HG02798 (cell line): ENCODE measurements at regions not wholly inside any gene's neighbourhood (a gene's known extent, or its start where the extent isn't known, plus 50 kb on each side); places are given as distances from the start of the nearest gene placed in this dataset.
"Not testable (repeated sequence)": the region's sequence is repeated elsewhere in the genome, so short reads cannot be mapped to it uniquely, and the experiment has no call there.

Experiments used
- ATAC-seq: cut with Tn5 transposase; IDR thresholded peaks from one replicate; pipeline ENCODE4 v1.9.1; 2021; ENCODE audit warnings: mild to moderate bottlenecking; ENCODE audit not compliant: unreplicated experiment, poor library complexity

DNA sequence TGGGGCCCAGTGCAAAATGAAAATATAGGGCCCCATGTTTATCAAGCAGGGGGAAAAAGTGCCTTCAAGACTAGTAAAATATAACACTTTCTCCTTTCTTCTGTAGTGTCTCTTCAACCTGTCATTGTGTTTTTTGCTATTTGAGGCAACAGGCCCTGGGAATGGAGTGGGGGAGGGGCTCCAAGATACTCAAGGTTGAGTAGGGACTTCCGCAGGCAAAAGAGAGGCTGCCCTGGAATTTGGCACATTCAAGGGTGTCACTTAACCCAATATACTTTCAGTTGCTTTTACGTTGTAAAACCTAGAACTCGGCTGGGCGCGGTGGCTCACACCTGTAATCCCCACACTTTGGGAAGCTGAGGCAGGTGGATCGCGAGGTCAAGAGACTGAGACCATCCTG lies 154.9 kb downstream of the ALDH8A1 start:
- ATAC-seq, result no peak

DNA sequence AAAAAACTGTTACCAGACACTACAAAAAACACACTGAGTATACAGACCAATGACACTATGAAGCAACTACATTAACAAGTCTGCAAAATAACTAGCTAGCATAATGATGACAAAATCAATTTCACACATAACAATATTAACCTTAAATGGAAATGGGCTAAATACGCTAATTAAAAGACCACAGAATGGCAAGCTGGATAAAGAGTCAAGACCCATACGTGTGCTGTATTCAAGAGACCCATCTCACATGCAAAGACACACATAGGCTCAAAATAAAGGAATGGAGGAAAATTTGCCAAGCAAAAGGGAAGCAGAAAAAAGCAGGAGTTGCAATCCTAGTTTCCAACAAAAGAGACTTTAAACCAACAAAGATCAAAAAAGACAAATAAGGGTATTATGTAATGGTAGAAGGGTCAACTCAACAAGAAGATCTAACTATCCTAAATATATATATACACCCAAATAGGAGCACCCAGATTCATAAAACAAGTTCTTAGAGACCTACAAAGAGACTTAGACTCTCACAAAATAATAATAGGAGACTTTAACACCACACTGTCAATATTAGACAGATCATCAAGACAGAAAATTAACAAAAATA lies 158.6 kb downstream of the ALDH8A1 start:
- not testable (repeated sequence) for ATAC-seq

DNA sequence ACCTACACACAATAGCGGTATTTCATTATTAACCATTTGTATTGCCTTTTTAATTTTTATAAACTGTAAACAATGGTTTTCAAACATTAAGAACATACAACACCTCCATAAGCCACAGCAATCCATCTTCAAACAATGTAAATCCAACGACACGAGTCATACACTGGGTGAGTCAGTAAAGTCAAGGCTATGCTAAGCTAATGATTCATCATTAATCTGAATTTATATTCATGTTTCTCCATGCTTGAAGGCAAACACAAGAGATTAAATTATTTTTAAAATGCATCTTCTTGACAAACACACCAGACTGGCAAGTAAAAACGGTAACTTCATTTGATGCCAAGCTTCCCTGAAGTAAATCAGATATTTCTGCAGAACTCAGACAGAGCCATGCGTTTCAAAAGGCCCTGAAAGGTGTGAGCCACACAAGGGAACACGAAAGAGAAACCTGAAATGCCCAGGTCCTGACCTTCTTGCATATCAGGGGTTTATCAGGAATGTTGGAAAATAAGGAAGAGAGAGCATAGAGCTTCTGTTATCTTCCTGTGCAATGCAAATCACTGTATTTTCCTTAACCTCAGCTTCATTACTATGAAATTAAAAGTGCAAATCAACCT lies 162.5 kb downstream of the ALDH8A1 start:
- no peak for ATAC-seq

DNA sequence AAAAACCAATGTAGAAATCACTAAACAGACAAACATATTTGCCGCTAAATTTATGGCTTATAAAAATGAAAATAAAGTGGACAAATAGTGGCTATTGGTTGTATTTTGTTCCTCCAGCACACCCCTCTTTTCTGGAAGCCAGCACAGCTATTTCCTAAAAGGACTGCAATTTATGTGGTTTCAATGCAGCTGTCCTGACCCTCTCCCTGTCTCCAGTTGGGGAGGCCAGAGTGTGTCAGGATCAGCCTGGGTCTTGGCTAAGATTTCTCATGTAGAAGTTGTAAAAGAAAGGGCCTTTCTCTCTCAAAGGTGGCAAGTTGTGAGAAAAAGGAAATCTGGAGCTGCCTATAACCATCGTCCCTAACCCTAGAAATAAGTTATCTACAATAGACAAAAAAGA lies 165.6 kb downstream of the ALDH8A1 start:
- ATAC-seq, result no peak

DNA sequence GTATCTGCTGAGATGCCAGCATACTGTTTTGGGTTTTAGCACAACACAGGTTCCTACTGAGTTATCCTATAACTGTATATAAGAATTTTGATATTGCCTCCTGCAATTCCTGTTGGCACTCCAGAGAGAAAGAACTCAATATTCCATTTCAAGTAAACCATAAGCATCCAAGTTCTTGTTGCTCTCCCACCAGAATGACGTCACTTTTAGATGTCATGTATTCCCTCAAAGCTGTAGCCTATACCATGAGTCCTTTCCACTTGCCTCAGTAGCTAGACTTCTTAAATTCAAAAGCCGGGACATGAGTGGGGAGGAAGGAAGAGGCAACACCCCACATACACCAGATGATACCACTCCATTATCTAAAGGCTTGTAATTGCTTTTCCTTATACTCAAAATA lies 171.5 kb downstream of the ALDH8A1 start:
- ATAC-seq, result no peak

DNA sequence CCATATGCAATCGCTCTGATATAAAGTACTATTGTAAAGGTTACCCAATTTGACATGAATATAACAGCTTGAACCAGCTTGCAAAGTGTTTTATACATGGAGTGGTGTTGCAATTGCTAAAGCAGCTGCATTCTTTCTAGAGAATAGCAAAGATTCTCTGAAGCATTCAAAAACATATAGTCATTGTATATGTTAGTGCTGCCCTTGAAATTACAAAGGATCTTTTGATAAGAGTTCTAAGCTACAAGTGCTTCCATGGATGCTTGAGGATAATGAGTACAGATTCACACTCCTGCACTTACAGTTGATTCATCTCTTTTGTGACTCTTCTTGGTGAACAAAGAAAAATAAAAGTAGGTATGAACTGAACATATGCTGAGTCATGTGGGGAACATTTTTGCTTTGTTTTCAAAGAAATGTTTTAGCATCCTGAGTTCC lies 175.7 kb downstream of the ALDH8A1 start:
- no peak for ATAC-seq

DNA sequence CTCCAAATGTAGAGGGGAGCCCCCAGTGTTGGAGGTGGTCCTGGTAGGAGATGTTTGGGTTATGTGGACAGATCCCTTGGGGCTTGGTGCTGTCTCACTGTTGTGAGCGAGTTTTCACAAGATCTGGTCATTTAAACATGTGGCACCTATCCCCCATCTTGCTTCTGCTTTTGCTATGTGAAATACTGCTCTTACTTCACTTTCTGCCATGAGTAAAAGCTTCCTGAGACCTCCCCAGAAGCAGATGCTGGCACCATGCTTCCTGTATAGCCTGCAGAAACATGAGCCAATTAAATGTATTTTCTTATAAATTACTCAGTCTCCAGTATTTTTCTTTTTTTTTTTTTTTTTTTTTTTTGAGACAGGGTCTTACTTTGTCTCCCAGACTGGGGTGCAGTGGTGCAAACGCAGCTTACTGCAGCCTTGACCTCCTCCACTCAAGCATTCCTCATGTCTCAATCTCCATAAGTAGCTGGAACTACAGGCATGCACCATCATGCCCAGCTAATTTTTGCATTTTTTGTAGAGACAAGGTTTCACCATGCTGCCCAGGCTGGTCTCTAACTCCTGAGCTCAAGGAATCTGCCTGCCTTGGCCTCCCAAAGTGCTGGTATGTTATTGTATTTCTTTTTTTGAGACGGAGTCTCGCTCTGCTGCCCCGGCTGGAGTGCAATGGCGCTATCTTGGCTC lies 177.1 kb downstream of the ALDH8A1 start:
- ATAC-seq, result no peak

DNA sequence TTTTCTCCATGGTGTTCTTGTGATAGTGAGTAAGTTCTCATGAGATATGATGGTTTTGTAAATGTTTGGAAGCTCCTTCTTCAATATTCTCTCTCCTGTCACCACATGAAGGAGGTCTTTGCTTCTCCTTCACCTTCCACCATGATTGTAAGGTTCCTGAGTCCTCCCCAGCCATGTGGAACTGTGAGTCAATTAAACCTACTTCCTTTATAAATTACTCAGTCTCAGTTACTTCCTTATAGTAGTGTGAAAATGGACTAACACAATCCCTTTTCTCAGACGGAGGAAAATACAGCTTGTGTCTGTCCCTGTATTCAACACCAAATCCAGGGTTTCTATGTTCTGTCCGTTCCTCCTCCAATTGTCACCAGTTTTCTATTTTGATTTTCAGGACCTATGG lies 181.0 kb downstream of the ALDH8A1 start:
- ATAC-seq, result no peak

DNA sequence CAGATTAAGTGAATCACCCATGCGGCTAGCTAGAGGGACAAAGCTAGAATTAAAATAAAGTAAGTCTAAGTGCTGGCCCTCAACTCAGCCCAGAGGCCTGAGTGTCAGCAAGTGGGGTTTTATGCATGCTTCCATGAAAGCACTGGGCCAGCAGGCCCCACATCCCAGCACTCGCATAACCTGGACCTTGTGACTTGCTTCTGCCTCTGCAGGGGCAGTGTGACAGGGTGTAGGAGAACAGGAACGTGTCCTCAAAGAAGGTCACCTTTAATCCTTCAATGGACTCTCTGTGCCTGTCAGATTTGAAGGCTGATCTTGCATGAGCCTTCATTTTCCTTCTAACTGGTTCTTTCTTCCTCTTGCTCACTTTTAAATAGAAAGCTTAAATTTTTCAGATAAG lies 183.4 kb downstream of the ALDH8A1 start:
- ATAC-seq, result no peak

DNA sequence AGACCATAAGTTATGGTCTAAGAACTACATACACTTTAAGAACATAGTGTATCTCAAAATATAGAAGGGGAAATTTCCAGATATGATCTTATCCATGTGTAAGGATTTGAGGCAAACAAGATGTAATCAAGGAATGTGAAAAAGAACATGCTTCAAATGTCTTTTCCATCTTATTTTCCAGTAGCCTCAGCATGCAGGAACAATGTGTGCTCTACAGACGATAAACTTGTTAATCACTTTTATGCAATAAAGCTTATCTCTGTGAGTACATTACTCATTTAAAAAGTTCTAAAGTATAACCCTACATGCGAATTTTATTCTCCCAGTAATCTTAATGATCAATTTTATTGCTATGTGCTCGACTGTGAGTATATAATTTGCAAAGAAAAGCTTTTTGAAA lies 185.2 kb downstream of the ALDH8A1 start:
- ATAC-seq, result no peak

DNA sequence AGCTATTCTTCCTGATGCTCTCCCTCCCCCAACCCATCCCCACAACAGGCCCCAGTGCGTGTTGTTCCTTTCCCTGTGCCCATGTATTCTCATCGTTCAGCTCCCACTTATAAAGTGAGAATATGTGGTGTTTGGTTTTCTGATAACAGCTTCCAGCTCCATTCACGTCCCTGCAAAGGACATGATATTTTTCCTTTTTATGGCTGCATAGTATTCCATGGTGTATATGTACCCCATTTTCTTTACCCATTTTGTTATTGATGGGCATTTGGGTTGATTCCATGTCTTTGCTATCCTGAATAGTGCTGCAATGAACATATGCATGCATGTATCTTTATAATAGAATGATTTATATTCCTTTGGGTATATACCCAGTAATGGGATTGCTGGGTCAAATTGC lies 186.3 kb downstream of the ALDH8A1 start:
- not testable (repeated sequence) for ATAC-seq

DNA sequence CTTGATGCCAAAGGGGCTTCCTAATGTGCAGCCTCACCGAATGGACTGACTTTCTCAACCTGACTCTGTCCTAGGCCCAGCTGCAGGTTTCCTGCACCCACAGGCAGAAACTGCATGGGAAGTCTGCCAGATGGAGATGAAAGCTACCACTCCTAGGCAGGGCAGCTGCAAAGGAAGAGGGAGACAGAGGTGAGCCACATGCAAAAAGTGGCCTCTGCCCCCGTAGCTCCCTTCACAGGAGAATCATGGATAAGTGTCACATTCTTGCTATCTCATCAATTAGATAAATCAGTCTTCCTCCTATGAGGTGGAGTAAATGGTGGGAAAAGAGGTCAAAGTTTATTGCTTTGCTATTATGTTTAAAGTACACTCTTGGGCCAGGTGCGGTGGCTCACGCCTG lies 191.3 kb downstream of the ALDH8A1 start:
- ATAC-seq, result no peak

DNA sequence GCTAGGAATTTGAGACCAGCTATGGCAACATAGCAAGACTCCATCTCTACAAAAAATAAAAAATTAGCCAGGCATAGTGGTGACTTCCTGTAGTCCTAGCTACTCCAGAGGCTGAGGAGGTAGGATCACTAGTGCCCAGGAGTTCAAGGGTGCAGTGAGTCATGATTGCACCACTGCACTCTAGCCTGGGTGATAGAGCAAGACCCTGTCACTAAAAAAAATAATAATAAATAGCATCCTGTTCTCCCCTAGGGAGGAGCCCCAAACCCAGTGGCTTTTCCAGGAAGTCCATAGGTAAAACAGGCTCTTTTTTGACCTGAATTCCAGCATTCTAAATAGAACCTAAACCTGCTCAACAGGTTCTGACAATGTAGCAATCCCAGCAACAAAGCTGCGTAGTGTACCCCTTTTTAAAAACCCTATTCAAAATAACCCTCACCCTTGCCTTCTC lies 192.0 kb downstream of the ALDH8A1 start:
- no peak for ATAC-seq

DNA sequence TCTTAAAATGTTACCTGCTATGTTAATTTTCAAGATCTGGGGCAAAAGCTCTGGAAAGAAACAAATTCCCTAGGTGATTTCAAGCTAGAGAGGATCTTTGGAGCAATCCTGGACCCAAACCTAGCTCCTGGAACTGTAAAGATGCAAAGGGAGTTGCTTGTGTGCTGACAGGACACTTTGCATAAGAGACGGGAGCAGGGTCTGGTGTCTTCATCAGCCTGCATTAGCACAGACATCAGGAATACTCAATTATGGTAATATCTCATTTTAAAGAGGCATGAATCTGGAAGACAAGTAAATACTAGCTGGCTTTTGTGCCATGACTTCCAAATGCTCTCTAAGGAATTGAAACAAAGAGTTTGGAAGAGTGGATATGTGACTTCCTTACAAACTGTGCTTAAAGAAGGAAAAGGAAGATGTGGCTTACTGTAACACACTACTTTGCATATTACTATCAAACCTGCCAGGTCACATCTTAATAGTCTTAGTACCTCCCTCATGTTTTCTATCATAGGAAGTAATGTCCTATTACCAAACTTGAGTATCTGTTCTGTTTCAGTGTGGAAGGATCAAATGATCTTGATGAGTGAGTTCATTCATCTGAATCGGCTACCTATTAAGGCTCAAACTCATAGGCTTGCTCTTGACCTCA lies 193.4 kb downstream of the ALDH8A1 start:
- ATAC-seq, result no peak

DNA sequence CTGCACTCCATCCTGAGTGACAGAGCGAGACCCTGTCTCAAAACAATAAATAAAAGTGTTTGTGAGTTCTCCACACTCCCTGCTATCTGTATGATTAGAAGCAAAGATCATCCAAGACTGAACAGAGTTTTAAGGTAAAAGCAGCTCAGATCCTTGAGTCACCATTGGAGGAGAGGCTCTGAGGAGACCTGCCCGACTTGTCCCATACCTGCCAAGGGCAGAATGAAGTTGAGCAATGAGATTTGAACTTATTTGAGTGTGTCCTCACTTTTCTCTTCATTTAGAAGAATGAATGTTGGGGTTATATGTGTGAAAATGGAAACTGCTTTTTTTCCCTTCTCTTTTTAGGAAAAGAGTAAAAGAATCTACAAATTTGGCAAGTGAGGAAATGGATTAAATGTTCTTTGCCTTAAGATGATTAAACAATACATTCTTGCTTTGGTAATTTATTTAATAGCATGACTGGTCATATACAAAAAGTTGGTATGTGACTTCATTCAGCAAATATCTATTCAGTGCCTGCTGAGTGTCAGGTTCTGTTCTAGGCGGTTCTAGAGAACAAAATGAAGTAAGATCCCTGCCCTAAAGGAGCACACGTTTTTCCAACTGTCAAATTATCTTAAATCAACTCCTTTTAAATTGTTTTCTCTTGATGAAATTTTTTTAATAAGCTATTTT lies 195.7 kb downstream of the ALDH8A1 start:
- ATAC-seq, result no peak

DNA sequence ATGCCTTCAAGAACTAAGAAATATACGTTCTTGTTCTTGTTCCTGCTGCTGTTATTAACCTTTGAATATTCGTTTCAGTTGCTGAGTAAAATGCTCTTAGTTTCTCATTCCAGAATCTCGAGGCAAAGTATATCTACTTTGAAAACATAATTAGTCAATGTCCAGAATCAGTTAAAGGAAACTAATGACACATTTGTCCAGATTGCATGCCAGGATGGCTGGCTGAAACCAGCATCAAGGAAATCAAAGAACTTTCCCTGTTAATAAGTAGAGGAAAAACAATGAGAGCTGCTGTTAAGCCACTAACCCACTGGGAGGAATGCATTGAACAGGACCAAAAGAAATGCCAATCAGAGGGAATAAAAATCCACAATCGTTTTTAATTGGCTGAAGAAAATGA lies 196.9 kb downstream of the ALDH8A1 start:
- no peak for ATAC-seq

DNA sequence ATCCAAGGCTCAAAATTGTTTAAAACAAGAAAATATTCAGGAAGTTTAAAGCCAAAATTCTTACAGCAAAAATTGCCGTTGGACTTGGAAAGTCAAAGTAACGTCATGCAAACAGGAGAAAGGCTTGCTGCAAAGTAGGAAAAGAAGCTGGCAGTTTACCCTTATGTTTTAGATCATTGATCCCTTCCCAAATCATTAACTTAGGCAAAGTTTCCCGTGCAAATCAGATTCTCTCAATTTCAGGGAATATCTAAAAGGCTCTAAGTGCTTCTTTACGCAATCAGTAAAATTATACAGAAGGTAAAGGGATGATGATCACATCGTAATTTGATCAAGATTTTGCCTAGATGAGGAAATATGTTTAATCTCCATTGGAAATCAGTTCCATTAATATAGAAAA lies 197.5 kb downstream of the ALDH8A1 start:
- no peak for ATAC-seq

DNA sequence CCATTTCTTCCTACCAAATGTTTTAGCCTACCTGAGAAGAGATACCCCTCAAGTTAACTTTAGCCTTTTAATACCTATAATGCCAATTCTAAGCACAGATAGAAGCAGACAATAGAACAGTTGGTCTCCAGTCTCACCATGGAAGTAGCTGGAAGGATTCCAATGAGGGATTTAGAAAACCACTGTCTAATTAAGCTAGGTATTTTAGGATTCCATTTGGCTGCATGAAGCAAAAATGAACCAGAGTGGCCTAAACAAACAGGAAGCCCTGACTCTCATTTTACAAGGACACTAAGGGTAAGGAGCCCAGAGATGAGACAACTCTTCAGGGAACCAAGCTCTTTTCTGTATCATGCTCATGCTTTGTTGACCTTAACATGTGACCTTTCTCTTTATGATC lies 199.2 kb downstream of the ALDH8A1 start:
- no peak for ATAC-seq

DNA sequence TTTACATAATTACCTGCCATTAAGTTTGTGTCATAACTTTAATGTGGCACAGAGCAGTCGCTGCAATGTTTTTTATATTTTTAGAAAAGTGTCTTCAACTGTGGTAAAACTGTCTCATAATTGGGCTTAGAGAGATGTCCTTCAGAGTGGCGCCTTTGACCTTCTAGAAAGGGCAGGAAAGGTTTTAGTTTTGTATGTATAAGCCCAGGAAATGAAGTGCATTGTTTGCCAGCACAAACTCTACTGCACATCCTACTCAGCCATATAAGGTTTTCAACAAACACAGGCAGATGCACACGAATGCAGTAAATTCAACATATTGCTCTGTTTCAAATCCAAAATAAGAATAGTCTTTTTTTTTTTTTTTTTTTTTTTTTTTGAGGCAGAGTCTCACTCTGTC lies 201.4 kb downstream of the ALDH8A1 start:
- ATAC-seq, result no peak

DNA sequence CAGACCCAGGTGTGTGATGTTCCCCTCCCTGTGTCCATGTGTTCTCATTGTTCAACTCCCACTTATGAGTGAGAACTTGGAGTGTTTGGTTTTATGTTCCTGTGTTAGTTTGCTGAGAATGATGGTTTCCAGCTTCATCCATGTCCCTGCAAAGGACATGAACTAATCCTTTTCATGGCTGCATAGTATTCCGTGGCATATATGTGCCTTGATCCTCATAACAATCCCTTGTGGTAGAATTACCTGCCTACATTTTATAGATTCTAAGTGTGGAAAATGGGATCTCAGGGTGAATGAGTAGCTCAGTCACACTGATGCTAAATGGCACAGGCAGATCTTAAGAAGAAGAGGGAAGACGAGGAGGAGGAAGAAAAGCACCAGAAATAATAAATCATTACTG lies 202.7 kb downstream of the ALDH8A1 start:
- not testable (repeated sequence) for ATAC-seq

DNA sequence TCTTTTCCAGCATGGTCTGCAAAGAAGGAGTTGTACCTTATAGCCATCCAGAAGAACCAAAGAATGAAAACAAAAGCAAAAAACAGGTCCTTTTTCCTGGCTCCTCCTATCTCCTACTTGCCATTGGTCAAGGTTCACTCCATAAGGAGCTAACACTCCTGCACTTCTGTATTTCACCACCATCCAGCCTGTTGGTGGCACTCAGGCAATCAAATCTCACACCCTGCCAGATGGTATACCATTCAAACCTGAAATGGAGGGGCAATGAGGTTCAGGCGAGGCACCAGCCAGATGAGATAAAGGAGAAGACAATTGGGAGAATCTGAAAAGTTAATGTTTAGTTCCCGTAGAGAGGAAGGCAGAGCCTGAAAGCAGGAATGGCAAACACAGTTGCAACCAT lies 203.8 kb downstream of the ALDH8A1 start:
- ATAC-seq, result no peak
